ENCODE measurements at regions not wholly inside any gene's neighbourhood (a gene's known extent, or its start where the extent isn't known, plus 50 kb on each side); places are given as distances from the start of the nearest gene placed in this dataset.
"Not testable (repeated sequence)": the region's sequence is repeated elsewhere in the genome, so short reads cannot be mapped to it uniquely, and the experiment has no call there.

- no peaks in the 10 kb centered on the region for H3K4me1 ChIP-seq (replicated peaks; ENCODE audit: insufficient read depth)
- H3K9me2 ChIP-seq (ENCODE audit: insufficient read depth): no peaks in the 10 kb centered on the region
- ChIA-PET POLR2A (ENCODE audit: unreplicated experiment) (interaction anchor here (0.5 kb wide), 1 partner anchor 193 kb away, joined by 3 read pairs; no protein-coding TSS in a partner anchor), CTCF (no interaction called here)
- no peaks in the 10 kb centered on the region for H3F3A ChIP-seq (ENCODE audit: insufficient read depth, low read depth)
- TF ChIP-seq EZH2 (IDR thresholded peaks at IDR 0.05; ENCODE audit: low read depth): no peak
- TF ChIP-seq CTCF (conservative IDR thresholded peaks at IDR 0.05): no peak
- no TSS peak for BruUV-seq (replicated peaks)
- no peaks in the 10 kb centered on the region for H3K27me3 ChIP-seq (ENCODE audit: insufficient read depth, low read depth)
- no peaks in the 10 kb centered on the region for H3K36me3 ChIP-seq (ENCODE audit: low read depth)
- no peaks in the 10 kb centered on the region for H3K79me2 ChIP-seq (ENCODE audit: low read depth)
- no peak overlapping the region for H3K4me2 ChIP-seq
- intact Hi-C loops (cut with micrococcal nuclease; ENCODE audit: unreplicated experiment): no loop called here
- no peak overlapping the region for H3K27ac ChIP-seq
- no peak for DNase-seq
- no peaks in the 10 kb centered on the region for H3K9me3 ChIP-seq (ENCODE audit: insufficient read depth, low read depth)
- no peak overlapping the region for H3K4me3 ChIP-seq
- H2AFZ ChIP-seq: no peak overlapping the region
- H4K20me1 ChIP-seq (ENCODE audit: insufficient read depth): no peaks in the 10 kb centered on the region
These were observed 122.9 kb upstream of the ZEB2 start for GRCh38 chr2:144642856-144643255.

GRCh38 chr2:144642131-144642530 lies 122.2 kb upstream of the ZEB2 start:
- ChIA-PET POLR2A (ENCODE audit: unreplicated experiment) (no interaction called here), CTCF (no interaction called here)
- H3K36me3 ChIP-seq (ENCODE audit: low read depth): no peaks in the 10 kb centered on the region
- no peaks in the 10 kb centered on the region for H3K79me2 ChIP-seq (ENCODE audit: low read depth)
- no peaks in the 10 kb centered on the region for H3K4me1 ChIP-seq (replicated peaks; ENCODE audit: insufficient read depth)
- no peak overlapping the region for H3K4me2 ChIP-seq
- H3K4me3 ChIP-seq: no peak overlapping the region
- BruUV-seq (replicated peaks): no TSS peak
- intact Hi-C loops (cut with micrococcal nuclease; ENCODE audit: unreplicated experiment): no loop called here
- no peak overlapping the region for H3K27ac ChIP-seq
- no peaks in the 10 kb centered on the region for H4K20me1 ChIP-seq (ENCODE audit: insufficient read depth)
- H3F3A ChIP-seq (ENCODE audit: insufficient read depth, low read depth): no peaks in the 10 kb centered on the region
- H3K27me3 ChIP-seq (ENCODE audit: insufficient read depth, low read depth): no peaks in the 10 kb centered on the region
- no peaks in the 10 kb centered on the region for H3K9me2 ChIP-seq (ENCODE audit: insufficient read depth)
- no peaks in the 10 kb centered on the region for H3K9me3 ChIP-seq (ENCODE audit: insufficient read depth, low read depth)
- H2AFZ ChIP-seq: no peak overlapping the region
- DNase-seq: no peak
- TF ChIP-seq CTCF (conservative IDR thresholded peaks at IDR 0.05) (no peak), EZH2 (IDR thresholded peaks at IDR 0.05; ENCODE audit: low read depth) (no peak)

- H3K36me3 ChIP-seq (ENCODE audit: low read depth); intact Hi-C loops (cut with micrococcal nuclease; ENCODE audit: unreplicated experiment); POLR2A ChIA-PET (ENCODE audit: unreplicated experiment); H3K4me1 ChIP-seq (replicated peaks; ENCODE audit: insufficient read depth); H4K20me1 ChIP-seq (ENCODE audit: insufficient read depth); H3F3A ChIP-seq (ENCODE audit: insufficient read depth, low read depth); H3K9me3 ChIP-seq (ENCODE audit: insufficient read depth, low read depth); H2AFZ ChIP-seq; BruUV-seq (replicated peaks); H3K27me3 ChIP-seq (ENCODE audit: insufficient read depth, low read depth); CTCF ChIA-PET; H3K9me2 ChIP-seq (ENCODE audit: insufficient read depth); H3K4me2 ChIP-seq; H3K27ac ChIP-seq; H3K4me3 ChIP-seq; H3K79me2 ChIP-seq (ENCODE audit: low read depth): not testable (repeated sequence)
- peak in 1 of 2 experiments; percentile 1 for DNase-seq
These were observed 118.3 kb upstream of the ZEB2 start for GRCh38 chr2:144638250-144638649.

- CTCF ChIA-PET; DNase-seq; intact Hi-C loops (cut with micrococcal nuclease; ENCODE audit: unreplicated experiment); H2AFZ ChIP-seq; H3K79me2 ChIP-seq (ENCODE audit: low read depth); H3F3A ChIP-seq (ENCODE audit: insufficient read depth, low read depth); POLR2A ChIA-PET (ENCODE audit: unreplicated experiment); H3K27me3 ChIP-seq (ENCODE audit: insufficient read depth, low read depth); BruUV-seq (replicated peaks); H3K4me1 ChIP-seq (replicated peaks; ENCODE audit: insufficient read depth); H4K20me1 ChIP-seq (ENCODE audit: insufficient read depth); H3K9me2 ChIP-seq (ENCODE audit: insufficient read depth); H3K27ac ChIP-seq; H3K4me3 ChIP-seq; H3K9me3 ChIP-seq (ENCODE audit: insufficient read depth, low read depth); H3K36me3 ChIP-seq (ENCODE audit: low read depth); H3K4me2 ChIP-seq: not testable (repeated sequence)
These were observed 116.9 kb upstream of the ZEB2 start for GRCh38 chr2:144636860-144637259.
